ENCODE measurements at regions not wholly inside any gene's neighbourhood (a gene's known extent, or its start where the extent isn't known, plus 50 kb on each side); places are given as distances from the start of the nearest gene placed in this dataset.

DNA sequence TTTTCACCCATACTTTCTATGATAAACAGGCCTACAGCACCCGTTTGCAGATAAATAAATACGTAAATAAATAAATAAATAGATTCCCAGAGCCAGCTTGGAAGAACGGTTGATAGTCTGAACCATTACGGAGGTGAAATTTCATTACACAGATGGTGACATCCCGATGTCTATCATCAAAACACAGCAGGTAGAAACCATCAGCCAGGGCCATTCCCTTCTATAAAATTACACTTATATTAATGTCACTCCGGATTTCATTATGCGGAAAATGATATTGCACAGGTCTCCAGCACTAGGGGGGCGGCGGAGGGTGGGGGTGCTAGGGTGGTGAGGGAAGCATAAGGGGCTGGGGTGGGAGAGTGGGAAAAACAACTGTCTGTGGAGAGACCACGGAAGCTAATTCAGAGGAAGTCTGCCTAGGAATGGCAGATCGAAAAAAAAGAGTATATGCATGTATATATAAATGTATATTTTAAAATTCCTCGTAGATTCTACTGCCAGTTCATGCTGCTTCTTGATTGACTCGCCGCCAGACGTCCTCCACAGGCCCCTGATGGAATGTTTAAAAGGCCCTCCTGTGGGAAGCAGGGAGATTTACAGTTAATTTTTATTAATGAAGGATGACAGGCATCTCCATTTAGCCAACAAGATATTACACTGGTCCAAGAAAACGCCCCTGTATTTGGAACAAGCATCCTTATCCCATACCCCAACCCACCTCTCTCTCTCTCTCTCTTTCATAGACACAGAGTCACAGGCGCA, 1906.0 kb upstream of the PIK3C3 start:
- FAIRE-seq (no peak), DNase-seq (ENCODE audit: low read depth in 1 of 2, low spot score in 2 of 2) (no peak)
- Histone ChIP-seq H4K91ac (replicated peaks; ENCODE audit: insufficient read length, low read length) (no peak overlapping the region), H3K4me2 (ENCODE audit: insufficient read depth in 1 of 2, low read depth in 2 of 2, low read length in 2 of 2) (no peak overlapping the region), H2AFZ (ENCODE audit: low read length) (no peak overlapping the region), H4K20me1 (replicated peaks in 1 of 2; ENCODE audit: control insufficient read depth in 1 of 2, insufficient read depth in 2 of 2, low read length in 2 of 2) (no peaks in the 10 kb centered on the region), H2BK15ac (ENCODE audit: low read length) (no peak overlapping the region), H3K18ac (ENCODE audit: extremely low read depth, low read length) (no peak overlapping the region), H3K56ac (replicated peaks; ENCODE audit: insufficient read length, low read depth, low read length) (no peak overlapping the region), H3K9ac (replicated peaks in 1 of 4; ENCODE audit: extremely low read depth in 1 of 4, low read depth in 3 of 4, low read length in 3 of 4) (no peak overlapping the region), H2AK5ac (ENCODE audit: low read depth, low read length) (no peak overlapping the region), H3K27ac (ENCODE audit: low read depth, low read length) (no peak overlapping the region), H3K14ac (ENCODE audit: insufficient read length) (no peak overlapping the region), H3K79me1 (ENCODE audit: low read depth, low read length) (no peaks in the 10 kb centered on the region), H3K23ac (ENCODE audit: insufficient read length) (no peak overlapping the region), H3K23me2 (ENCODE audit: low read depth, low read length) (no peaks in the 10 kb centered on the region), H2BK120ac (replicated peaks; ENCODE audit: low read depth, low read length) (no peak overlapping the region), H4K8ac (ENCODE audit: extremely low read depth, insufficient read depth, low read length) (no peak overlapping the region), H3K4ac (replicated peaks; ENCODE audit: insufficient read length, low read depth, low read length) (no peak overlapping the region), H2BK5ac (ENCODE audit: low read depth, low read length) (no peak overlapping the region), H3K4me1 (replicated peaks in 1 of 4; ENCODE audit: control insufficient read depth in 3 of 4, insufficient read depth in 4 of 4, low read length in 3 of 4) (no peaks in the 10 kb centered on the region), H3K79me2 (ENCODE audit: control insufficient read depth in 1 of 2, insufficient read depth in 2 of 2, low read length in 2 of 2) (no peaks in the 10 kb centered on the region), H4K5ac (ENCODE audit: insufficient read length, low read depth, low read length) (no peak overlapping the region), H3K4me3 (ENCODE audit: extremely low read depth in 1 of 4, insufficient read depth in 2 of 4, low read depth in 3 of 4, low read length in 4 of 4) (no peak overlapping the region), H3K36me3 (ENCODE audit: control insufficient read depth in 2 of 4, insufficient read depth in 4 of 4, low read length in 3 of 4) (no peaks in the 10 kb centered on the region), H2BK12ac (ENCODE audit: low read depth, low read length) (no peak overlapping the region), H3K9me3 (ENCODE audit: insufficient read depth in 2 of 2, low read depth in 1 of 2, low read length in 1 of 2) (no peaks in the 10 kb centered on the region), H2BK20ac (ENCODE audit: low read length) (no peak overlapping the region), H3K27me3 (replicated peaks in 1 of 4; ENCODE audit: control insufficient read depth in 3 of 4, extremely low read depth in 1 of 4, insufficient read depth in 3 of 4, low read length in 3 of 4) (no peaks in the 10 kb centered on the region; a peak in 1 of 7 replicates)
- POLR2A ChIA-PET (ENCODE audit: partially characterized antibody) = no interaction called here
- CTCF ChIA-PET (ENCODE audit: partially characterized antibody) = no interaction called here
- 87% methylated on average over 16 of the region's 17 CpGs; no CpG with 5 or more reads in 1 of the 2 experiments for WGBS, 2 experiments (ENCODE audit: extremely low coverage in 1 of 2, insufficient coverage in 1 of 2, insufficient read length in 1 of 2, insufficient replicate concordance in 2 of 2, low coverage in 1 of 2, low lambda C conversion rate in 2 of 2, missing lambda C conversion rate in 1 of 2)
- TF ChIP-seq EZH2 (IDR thresholded peaks at IDR 0.05; ENCODE audit: low read depth, low read length, severe bottlenecking) = no peak

All from H1 (cell line).